ENCODE measurements at regions not wholly inside any gene's neighbourhood (a gene's known extent, or its start where the extent isn't known, plus 50 kb on each side); places are given as distances from the start of the nearest gene placed in this dataset.
"Not testable (repeated sequence)": the region's sequence is repeated elsewhere in the genome, so short reads cannot be mapped to it uniquely, and the experiment has no call there.

GRCh38 chr17:27944546-27945332 is 51.6 kb upstream of the LYRM9 start:
- Mint-ChIP-seq H3K4me3 (no peak overlapping the region), H3K27ac (no peak overlapping the region), H3K27me3 (peaks cover 0 to 3% of the 10 kb centered on the region in 2 donors), H3K9me3 (no peaks in the 10 kb centered on the region), H3K4me1 (ENCODE audit: low read depth in 2 of 2) (peaks cover 0 to under 1% of the 10 kb centered on the region in 2 donors), H3K36me3 (no peaks in the 10 kb centered on the region)
- ATAC-seq (no peak), DNase-seq (ENCODE audit: low spot score) (no peak)

- Mint-ChIP-seq H3K27me3 (peaks cover 0 to 3% of the 10 kb centered on the region in 2 donors), H3K9me3 (no peaks in the 10 kb centered on the region), H3K4me3 (no peak overlapping the region), H3K27ac (no peak overlapping the region), H3K36me3 (no peaks in the 10 kb centered on the region), H3K4me1 (ENCODE audit: low read depth in 2 of 2) (no peaks in the 10 kb centered on the region)
- ATAC-seq (no peak), DNase-seq (ENCODE audit: low spot score) (no peak)
These were observed 52.1 kb upstream of the LYRM9 start for GRCh38 chr17:27945333-27945616.

GRCh38 chr17:27945953-27946352 is 52.8 kb upstream of the LYRM9 start:
- no peaks in the 10 kb centered on the region for H3K36me3 Mint-ChIP-seq
- H3K27me3 Mint-ChIP-seq: peaks cover 2 to 3% of the 10 kb centered on the region in 2 donors
- ATAC-seq: no peak
- H3K4me1 Mint-ChIP-seq (ENCODE audit: low read depth in 2 of 2): no peaks in the 10 kb centered on the region
- no peak overlapping the region for H3K27ac Mint-ChIP-seq
- H3K9me3 Mint-ChIP-seq: no peaks in the 10 kb centered on the region
- no peak for DNase-seq (ENCODE audit: low spot score)
- no peak overlapping the region for H3K4me3 Mint-ChIP-seq

- Mint-ChIP-seq H3K9me3 (no peaks in the 10 kb centered on the region), H3K4me1 (ENCODE audit: low read depth in 2 of 2) (no peaks in the 10 kb centered on the region), H3K4me3 (no peak overlapping the region), H3K27me3 (peaks cover 3 to 8% of the 10 kb centered on the region in 2 donors), H3K36me3 (no peaks in the 10 kb centered on the region), H3K27ac (no peak overlapping the region)
- DNase-seq (ENCODE audit: low spot score) (no peak), ATAC-seq (no peak)
These were observed 53.3 kb upstream of the LYRM9 start for GRCh38 chr17:27946513-27946912.

- no peak overlapping the region for H3K27ac Mint-ChIP-seq
- peaks cover 3 to 12% of the 10 kb centered on the region in 2 donors for H3K27me3 Mint-ChIP-seq
- DNase-seq (ENCODE audit: low spot score) (no peak), ATAC-seq (no peak)
- H3K4me3 Mint-ChIP-seq: no peak overlapping the region
- H3K36me3 Mint-ChIP-seq: no peaks in the 10 kb centered on the region
- H3K4me1 Mint-ChIP-seq (ENCODE audit: low read depth in 2 of 2): no peaks in the 10 kb centered on the region
- H3K9me3 Mint-ChIP-seq: no peaks in the 10 kb centered on the region
These were observed 53.8 kb upstream of the LYRM9 start for GRCh38 chr17:27947005-27947406.

- Mint-ChIP-seq H3K36me3 (no peaks in the 10 kb centered on the region), H3K27ac (no peak overlapping the region), H3K4me1 (ENCODE audit: low read depth in 2 of 2) (no peaks in the 10 kb centered on the region), H3K27me3 (peaks cover 12 to 19% of the 10 kb centered on the region in 2 donors), H3K9me3 (no peaks in the 10 kb centered on the region), H3K4me3 (no peak overlapping the region)
- peak in 1 of 2 donors; percentile 41 for ATAC-seq
- DNase-seq (ENCODE audit: low spot score): no peak
These were observed 56.1 kb upstream of the LYRM9 start for GRCh38 chr17:27949304-27949703.

GRCh38 chr17:27950225-27950624 is 57.1 kb upstream of the LYRM9 start:
- not testable (repeated sequence) for H3K4me1 Mint-ChIP-seq (ENCODE audit: low read depth in 2 of 2); H3K4me3 Mint-ChIP-seq; H3K9me3 Mint-ChIP-seq; H3K36me3 Mint-ChIP-seq; DNase-seq (ENCODE audit: low spot score); ATAC-seq; H3K27ac Mint-ChIP-seq
- peaks cover 14 to 19% of the 10 kb centered on the region in 2 donors for H3K27me3 Mint-ChIP-seq

- ATAC-seq (no peak), DNase-seq (ENCODE audit: low spot score) (no peak)
- Mint-ChIP-seq H3K27me3 (peaks cover 14 to 19% of the 10 kb centered on the region in 2 donors), H3K27ac (no peak overlapping the region), H3K36me3 (no peaks in the 10 kb centered on the region), H3K4me1 (ENCODE audit: low read depth in 2 of 2) (no peaks in the 10 kb centered on the region), H3K4me3 (no peak overlapping the region), H3K9me3 (no peaks in the 10 kb centered on the region)
These were observed 57.8 kb upstream of the LYRM9 start for GRCh38 chr17:27950995-27951394.

GRCh38 chr17:27951872-27952271 is 58.7 kb upstream of the LYRM9 start:
- Mint-ChIP-seq H3K27ac (no peak overlapping the region), H3K9me3 (no peaks in the 10 kb centered on the region)

GRCh38 chr17:27952366-27952765 is 59.2 kb upstream of the LYRM9 start:
- H3K36me3 Mint-ChIP-seq: no peaks in the 10 kb centered on the region
- peaks cover 14 to 19% of the 10 kb centered on the region in 2 donors for H3K27me3 Mint-ChIP-seq
- no peaks in the 10 kb centered on the region for H3K9me3 Mint-ChIP-seq
- DNase-seq (ENCODE audit: low spot score): no peak
- H3K4me3 Mint-ChIP-seq: no peak overlapping the region
- no peaks in the 10 kb centered on the region for H3K4me1 Mint-ChIP-seq (ENCODE audit: low read depth in 2 of 2)
- H3K27ac Mint-ChIP-seq: no peak overlapping the region
- ATAC-seq: no peak

More at GRCh38 chr17:27951872-27952271, 58.7 kb upstream of the LYRM9 start:
- Mint-ChIP-seq H3K4me3 (no peak overlapping the region), H3K36me3 (no peaks in the 10 kb centered on the region), H3K4me1 (ENCODE audit: low read depth in 2 of 2) (no peaks in the 10 kb centered on the region), H3K27me3 (peaks cover 14 to 19% of the 10 kb centered on the region in 2 donors)
- no peak for ATAC-seq
- DNase-seq (ENCODE audit: low spot score): no peak

- H3K36me3 Mint-ChIP-seq: no peaks in the 10 kb centered on the region
These were observed 61.7 kb upstream of the LYRM9 start for GRCh38 chr17:27954548-27955495.

GRCh38 chr17:27956601-27957445 is 63.7 kb upstream of the LYRM9 start:
- Mint-ChIP-seq H3K9me3 (no peaks in the 10 kb centered on the region), H3K36me3 (no peaks in the 10 kb centered on the region), H3K27me3 (peaks cover 8 to 11% of the 10 kb centered on the region in 2 donors), H3K27ac (no peak overlapping the region), H3K4me3 (no peak overlapping the region), H3K4me1 (ENCODE audit: low read depth in 2 of 2) (no peaks in the 10 kb centered on the region)
- ATAC-seq (peak in 1 of 2 donors; percentile 40), DNase-seq (ENCODE audit: low spot score) (no peak)

More at GRCh38 chr17:27954548-27955495, 61.7 kb upstream of the LYRM9 start:
- Mint-ChIP-seq H3K27ac (no peak overlapping the region), H3K4me1 (ENCODE audit: low read depth in 2 of 2) (no peaks in the 10 kb centered on the region), H3K27me3 (peaks cover 11 to 19% of the 10 kb centered on the region in 2 donors), H3K4me3 (no peak overlapping the region), H3K9me3 (no peaks in the 10 kb centered on the region)
- no peak for ATAC-seq
- DNase-seq (ENCODE audit: low spot score): no peak

GRCh38 chr17:27957446-27957793 is 64.3 kb upstream of the LYRM9 start:
- H3K27me3 Mint-ChIP-seq: peaks cover 7 to 10% of the 10 kb centered on the region in 2 donors
- not testable (repeated sequence) for H3K4me1 Mint-ChIP-seq (ENCODE audit: low read depth in 2 of 2); DNase-seq (ENCODE audit: low spot score); H3K36me3 Mint-ChIP-seq; ATAC-seq; H3K4me3 Mint-ChIP-seq; H3K27ac Mint-ChIP-seq; H3K9me3 Mint-ChIP-seq
